Panc1 (cell line): ENCODE measurements at regions not wholly inside any gene's neighbourhood (a gene's known extent, or its start where the extent isn't known, plus 50 kb on each side); places are given as distances from the start of the nearest gene placed in this dataset.

Experiments used
- CTCF ChIP-seq: fragments of 450-650 bp; IDR thresholded peaks from 2 replicates; pipeline ENCODE4 v1.5.1; 2017; ENCODE audit warnings: mild to moderate bottlenecking
- SIN3A ChIP-seq: IDR thresholded peaks from 2 replicates; pipeline ENCODE4 v1.6.1; 2012; ENCODE audit warnings: low read depth, mild to moderate bottlenecking, low read length, moderate library complexity, borderline replicate concordance; ENCODE audit not compliant: insufficient read depth

GRCh38 chr2:196515608-196516007, 123.9 kb upstream of the CCDC150 start:
- TF ChIP-seq CTCF, result no peak
- TF ChIP-seq SIN3A, result no peak
